GM21529 (cell line): ENCODE measurements at regions not wholly inside any gene's neighbourhood (a gene's known extent, or its start where the extent isn't known, plus 50 kb on each side); places are given as distances from the start of the nearest gene placed in this dataset.

ENCODE experiments used
- ATAC-seq: cut with Tn5 transposase; IDR thresholded peaks from one replicate; pipeline ENCODE4 v1.9.1; 2021; ENCODE audit not compliant: unreplicated experiment

GRCh38 chr10:78934532-78934898 is 134.3 kb upstream of the ZMIZ1 start:
- no peak for ATAC-seq

GRCh38 chr10:78934994-78935602 is 133.7 kb upstream of the ZMIZ1 start:
- ATAC-seq, result no peak

- no peak for ATAC-seq
Observed at GRCh38 chr10:78935697-78936407, 132.9 kb upstream of the ZMIZ1 start.

- no peak for ATAC-seq
Observed at GRCh38 chr10:78936412-78937342, 132.1 kb upstream of the ZMIZ1 start.

GRCh38 chr10:78937393-78937792 is 131.4 kb upstream of the ZMIZ1 start:
- no peak for ATAC-seq

- no peak for ATAC-seq
Observed at GRCh38 chr10:78937800-78938694, 130.7 kb upstream of the ZMIZ1 start.

- ATAC-seq, result no peak
Observed at GRCh38 chr10:78938695-78939672, 129.8 kb upstream of the ZMIZ1 start.

- no peak for ATAC-seq
Observed at GRCh38 chr10:78942091-78942501, 126.7 kb upstream of the ZMIZ1 start.

- ATAC-seq, result no peak
Observed at GRCh38 chr10:78944723-78945312, 123.9 kb upstream of the ZMIZ1 start.

- no peak for ATAC-seq
Observed at GRCh38 chr10:78945838-78946237, 122.9 kb upstream of the ZMIZ1 start.

- no peak for ATAC-seq
Observed at GRCh38 chr10:78947226-78947625, 121.5 kb upstream of the ZMIZ1 start.

- no peak for ATAC-seq
Observed at GRCh38 chr10:78947733-78948132, 121.0 kb upstream of the ZMIZ1 start.

GRCh38 chr10:78948621-78949030 is 120.1 kb upstream of the ZMIZ1 start:
- ATAC-seq, result no peak

GRCh38 chr10:78950656-78951587 is 117.8 kb upstream of the ZMIZ1 start:
- no peak for ATAC-seq

- no peak for ATAC-seq
Observed at GRCh38 chr10:78952030-78952429, 116.7 kb upstream of the ZMIZ1 start.

- no peak for ATAC-seq
Observed at GRCh38 chr10:78952686-78953085, 116.1 kb upstream of the ZMIZ1 start.

GRCh38 chr10:78953113-78953798 is 115.5 kb upstream of the ZMIZ1 start:
- no peak for ATAC-seq
